Stimulated activated effector memory CD8-positive, alpha-beta T cell treated with anti-CD3 and anti-CD28 coated beads, Interleukin-12 subunit alpha, Interleukin-12 subunit beta, amount 100 ng/mL, for 72 hours (primary cell): ENCODE measurements at regions not wholly inside any gene's neighbourhood (a gene's known extent, or its start where the extent isn't known, plus 50 kb on each side); places are given as distances from the start of the nearest gene placed in this dataset.
"Not testable (repeated sequence)": the region's sequence is repeated elsewhere in the genome, so short reads cannot be mapped to it uniquely, and the experiment has no call there.

Source experiments
- ATAC-seq: fragments of 150-1000 bp; cut with Tn5 transposase; 2 replicates; pipeline ENCODE4 v1.10.0; 2021
- DNase-seq, 2 donors: peaks; one replicate each; pipeline ENCODE4 v3.0.0; 2021 to 2022; ENCODE audit warnings: low spot score in 2 of 2
- H3K27ac Mint-ChIP-seq: one replicate; pipeline ENCODE4 v1.8.0; 2022; ENCODE audit warnings: mild to moderate bottlenecking, mixed read lengths
- H3K36me3 Mint-ChIP-seq: one replicate; pipeline ENCODE4 v1.8.0; 2022; ENCODE audit warnings: mild to moderate bottlenecking, mixed read lengths
- H3K4me1 Mint-ChIP-seq: one replicate; pipeline ENCODE4 v1.8.0; 2022; ENCODE audit warnings: mixed read lengths
- H3K4me3 Mint-ChIP-seq: one replicate; pipeline ENCODE4 v1.8.0; 2022; ENCODE audit warnings: mild to moderate bottlenecking, mixed read lengths
- H3K9me3 Mint-ChIP-seq: one replicate; pipeline ENCODE4 v1.8.0; 2022; ENCODE audit warnings: mixed read lengths

- Mint-ChIP-seq H3K4me1 (no peaks in the 10 kb centered on the region), H3K4me3 (no peak overlapping the region), H3K27ac (no peak overlapping the region), H3K9me3 (peaks cover 5% of the 10 kb centered on the region), H3K36me3 (no peaks in the 10 kb centered on the region)
- no peak for DNase-seq
- ATAC-seq: no peak
Measured at GRCh38 chr6:8857160-8857559, 421.8 kb upstream of the SLC35B3 start.

GRCh38 chr6:8855411-8855810 lies 420.1 kb upstream of the SLC35B3 start:
- ATAC-seq (no peak), DNase-seq (no peak)
- H3K27ac Mint-ChIP-seq: no peak overlapping the region
- peaks cover 11% of the 10 kb centered on the region for H3K9me3 Mint-ChIP-seq
- H3K36me3 Mint-ChIP-seq: no peaks in the 10 kb centered on the region
- no peak overlapping the region for H3K4me3 Mint-ChIP-seq
- H3K4me1 Mint-ChIP-seq: no peaks in the 10 kb centered on the region

GRCh38 chr6:8852332-8852731 lies 417.0 kb upstream of the SLC35B3 start:
- no peak for DNase-seq
- Mint-ChIP-seq H3K4me3 (no peak overlapping the region), H3K9me3 (peaks cover 18% of the 10 kb centered on the region), H3K4me1 (no peaks in the 10 kb centered on the region), H3K27ac (no peak overlapping the region), H3K36me3 (no peaks in the 10 kb centered on the region)
- no peak for ATAC-seq

GRCh38 chr6:8846680-8847079 lies 411.3 kb upstream of the SLC35B3 start:
- DNase-seq, H3K36me3 Mint-ChIP-seq, H3K4me3 Mint-ChIP-seq, H3K27ac Mint-ChIP-seq, H3K4me1 Mint-ChIP-seq, ATAC-seq: not testable (repeated sequence)
- peaks cover 19% of the 10 kb centered on the region for H3K9me3 Mint-ChIP-seq

- Mint-ChIP-seq H3K27ac (no peak overlapping the region), H3K4me1 (no peaks in the 10 kb centered on the region), H3K36me3 (no peaks in the 10 kb centered on the region), H3K4me3 (no peak overlapping the region), H3K9me3 (peaks cover 17% of the 10 kb centered on the region)
- DNase-seq (no peak), ATAC-seq (no peak)
Measured at GRCh38 chr6:8845690-8846089, 410.3 kb upstream of the SLC35B3 start.

GRCh38 chr6:8844968-8845367 lies 409.6 kb upstream of the SLC35B3 start:
- Mint-ChIP-seq H3K4me1 (no peaks in the 10 kb centered on the region), H3K36me3 (no peaks in the 10 kb centered on the region), H3K27ac (no peak overlapping the region), H3K9me3 (peaks cover 15% of the 10 kb centered on the region), H3K4me3 (no peak overlapping the region)
- DNase-seq (no peak), ATAC-seq (no peak)

- ATAC-seq (no peak), DNase-seq (no peak)
- Mint-ChIP-seq H3K27ac (no peak overlapping the region), H3K9me3 (peaks cover 6% of the 10 kb centered on the region), H3K4me3 (no peak overlapping the region), H3K36me3 (no peaks in the 10 kb centered on the region), H3K4me1 (no peaks in the 10 kb centered on the region)
Measured at GRCh38 chr6:8839626-8840025, 404.3 kb upstream of the SLC35B3 start.

GRCh38 chr6:8837343-8837742 lies 402.0 kb upstream of the SLC35B3 start:
- ATAC-seq (no peak), DNase-seq (no peak)
- no peak overlapping the region for H3K27ac Mint-ChIP-seq
- no peaks in the 10 kb centered on the region for H3K36me3 Mint-ChIP-seq
- H3K4me1 Mint-ChIP-seq: no peaks in the 10 kb centered on the region
- peaks cover 4% of the 10 kb centered on the region for H3K9me3 Mint-ChIP-seq
- H3K4me3 Mint-ChIP-seq: no peak overlapping the region

GRCh38 chr6:8832695-8833094 lies 397.4 kb upstream of the SLC35B3 start:
- H3K4me3 Mint-ChIP-seq, H3K27ac Mint-ChIP-seq, H3K9me3 Mint-ChIP-seq, H3K4me1 Mint-ChIP-seq, ATAC-seq, H3K36me3 Mint-ChIP-seq, DNase-seq: not testable (repeated sequence)

- no peaks in the 10 kb centered on the region for H3K36me3 Mint-ChIP-seq
- no peak overlapping the region for H3K4me3 Mint-ChIP-seq
- no peaks in the 10 kb centered on the region for H3K4me1 Mint-ChIP-seq
- DNase-seq: no peak
- no peak overlapping the region for H3K27ac Mint-ChIP-seq
- H3K9me3 Mint-ChIP-seq: peaks cover 6% of the 10 kb centered on the region
- no peak for ATAC-seq
Measured at GRCh38 chr6:8831366-8832152, 396.2 kb upstream of the SLC35B3 start.

- Mint-ChIP-seq H3K4me1 (no peaks in the 10 kb centered on the region), H3K27ac (no peak overlapping the region), H3K36me3 (no peaks in the 10 kb centered on the region), H3K9me3 (peaks cover 11% of the 10 kb centered on the region), H3K4me3 (no peak overlapping the region)
- DNase-seq: no peak
- ATAC-seq: no peak
Measured at GRCh38 chr6:8830794-8831193, 395.4 kb upstream of the SLC35B3 start.

GRCh38 chr6:8829796-8830195 lies 394.5 kb upstream of the SLC35B3 start:
- peaks cover 11% of the 10 kb centered on the region for H3K9me3 Mint-ChIP-seq

GRCh38 chr6:8829296-8829695 lies 394.0 kb upstream of the SLC35B3 start:
- no peak for DNase-seq
- Mint-ChIP-seq H3K36me3 (no peaks in the 10 kb centered on the region), H3K4me3 (no peak overlapping the region), H3K9me3 (peaks cover 11% of the 10 kb centered on the region), H3K4me1 (no peaks in the 10 kb centered on the region), H3K27ac (no peak overlapping the region)
- no peak for ATAC-seq

More at GRCh38 chr6:8829796-8830195, 394.5 kb upstream of the SLC35B3 start:
- no peaks in the 10 kb centered on the region for H3K4me1 Mint-ChIP-seq
- no peak overlapping the region for H3K4me3 Mint-ChIP-seq
- ATAC-seq: no peak
- H3K27ac Mint-ChIP-seq: no peak overlapping the region
- no peak for DNase-seq
- no peaks in the 10 kb centered on the region for H3K36me3 Mint-ChIP-seq

- DNase-seq (no peak), ATAC-seq (no peak)
- Mint-ChIP-seq H3K9me3 (peaks cover 11% of the 10 kb centered on the region), H3K4me1 (no peaks in the 10 kb centered on the region), H3K36me3 (no peaks in the 10 kb centered on the region), H3K4me3 (no peak overlapping the region), H3K27ac (no peak overlapping the region)
Measured at GRCh38 chr6:8828376-8828775, 393.0 kb upstream of the SLC35B3 start.

- H3K36me3 Mint-ChIP-seq: no peaks in the 10 kb centered on the region
- H3K9me3 Mint-ChIP-seq: peaks cover 9% of the 10 kb centered on the region
- H3K4me3 Mint-ChIP-seq: no peak overlapping the region
- H3K27ac Mint-ChIP-seq: no peak overlapping the region
- no peak for DNase-seq
- ATAC-seq: no peak
- H3K4me1 Mint-ChIP-seq: no peaks in the 10 kb centered on the region
Measured at GRCh38 chr6:8825726-8826125, 390.4 kb upstream of the SLC35B3 start.

- DNase-seq: no peak
- no peaks in the 10 kb centered on the region for H3K4me1 Mint-ChIP-seq
- H3K4me3 Mint-ChIP-seq: no peak overlapping the region
- ATAC-seq: no peak
- H3K9me3 Mint-ChIP-seq: peaks cover 9% of the 10 kb centered on the region
- H3K36me3 Mint-ChIP-seq: no peaks in the 10 kb centered on the region
- H3K27ac Mint-ChIP-seq: no peak overlapping the region
Measured at GRCh38 chr6:8821981-8822381, 386.6 kb upstream of the SLC35B3 start.
